GM21367 (cell line): ENCODE measurements at regions not wholly inside any gene's neighbourhood (a gene's known extent, or its start where the extent isn't known, plus 50 kb on each side); places are given as distances from the start of the nearest gene placed in this dataset.
A peak's percentile ranks its signal among the peaks of the same experiment; 100 is the strongest.

Experiments used
- ATAC-seq: cut with Tn5 transposase; IDR thresholded peaks from one replicate; pipeline ENCODE4 v1.9.1; 2021; ENCODE audit not compliant: unreplicated experiment

DNA sequence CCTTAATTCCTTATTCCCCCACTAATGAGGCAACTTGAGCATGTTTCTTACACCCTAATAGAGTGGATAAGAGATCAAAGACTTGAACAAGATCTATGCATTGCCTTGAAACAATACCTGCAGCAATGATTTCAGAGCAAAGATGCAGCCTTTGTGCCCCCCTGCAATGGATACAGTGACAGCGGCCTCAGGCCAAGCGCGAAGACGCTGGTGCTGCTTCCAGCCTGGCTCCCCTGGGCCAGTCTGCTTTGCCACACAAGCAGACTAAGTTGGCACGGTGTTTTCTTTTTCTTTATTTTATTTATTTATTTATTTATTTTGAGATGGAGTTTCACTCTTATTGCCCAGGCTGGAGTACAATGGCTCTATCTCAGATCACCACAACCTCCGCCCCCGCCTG lies 179.8 kb upstream of the S1PR3 start:
- ATAC-seq = no peak

DNA sequence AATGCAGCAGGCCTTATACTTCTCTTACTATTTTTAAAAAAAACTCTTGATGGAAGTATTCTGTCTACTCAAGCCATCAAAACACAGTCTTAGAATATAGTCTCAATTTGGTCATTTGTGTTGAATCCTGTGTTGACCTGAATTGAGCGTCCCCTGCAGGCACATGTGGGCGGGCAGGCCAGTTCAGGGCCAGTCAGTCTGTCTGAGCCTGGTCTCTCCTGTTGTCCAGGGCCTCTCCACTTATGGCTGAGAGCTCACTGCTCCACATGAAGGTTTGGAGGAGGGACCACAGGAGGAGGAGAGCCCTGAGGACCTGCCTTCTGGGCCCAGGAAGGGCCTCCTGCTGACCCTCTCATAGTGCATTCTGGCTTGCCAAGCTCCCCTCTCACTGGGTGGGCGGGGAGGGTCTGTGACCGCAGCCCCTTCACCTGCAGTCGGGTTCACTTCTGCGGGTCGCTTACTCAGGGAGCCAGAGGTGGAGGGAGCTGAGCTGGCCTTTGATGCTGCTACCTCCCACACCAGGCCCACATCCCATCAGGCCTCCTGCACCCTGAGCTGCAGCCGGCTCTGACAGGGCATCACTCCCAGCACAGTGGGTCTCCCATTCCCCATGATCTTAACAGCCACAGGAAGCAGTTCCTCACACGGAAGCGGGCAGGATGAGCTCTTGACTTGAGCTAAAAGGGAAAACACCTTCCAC lies 178.2 kb upstream of the S1PR3 start:
- no peak for ATAC-seq

DNA sequence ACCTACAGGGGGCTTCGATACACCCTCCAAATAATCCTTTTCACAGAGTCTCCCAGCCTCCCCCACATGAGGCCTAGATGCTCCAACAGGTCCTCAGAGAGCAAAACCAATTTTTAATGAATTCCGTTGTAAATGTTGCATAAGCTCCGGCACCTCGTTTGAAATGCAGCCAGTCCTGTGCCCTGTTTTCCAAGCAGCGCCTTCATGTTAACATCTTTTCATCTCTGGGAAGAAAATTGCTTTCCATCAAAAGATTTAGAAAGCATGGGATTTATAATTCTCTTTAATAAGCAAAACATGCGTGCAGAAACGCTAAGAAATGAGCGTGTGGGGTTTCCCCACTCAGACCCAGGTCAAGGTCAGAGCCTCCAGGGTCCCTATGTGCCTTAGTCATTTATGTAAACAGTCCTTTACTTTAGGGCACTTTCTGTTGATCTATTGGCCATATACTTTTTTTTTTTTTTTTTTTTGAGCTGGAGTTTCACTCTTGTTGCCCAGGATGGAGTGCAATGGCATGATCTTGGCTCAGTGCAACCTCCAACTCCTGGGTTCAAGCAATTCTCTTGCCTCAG lies 177.5 kb upstream of the S1PR3 start:
- ATAC-seq = no peak

DNA sequence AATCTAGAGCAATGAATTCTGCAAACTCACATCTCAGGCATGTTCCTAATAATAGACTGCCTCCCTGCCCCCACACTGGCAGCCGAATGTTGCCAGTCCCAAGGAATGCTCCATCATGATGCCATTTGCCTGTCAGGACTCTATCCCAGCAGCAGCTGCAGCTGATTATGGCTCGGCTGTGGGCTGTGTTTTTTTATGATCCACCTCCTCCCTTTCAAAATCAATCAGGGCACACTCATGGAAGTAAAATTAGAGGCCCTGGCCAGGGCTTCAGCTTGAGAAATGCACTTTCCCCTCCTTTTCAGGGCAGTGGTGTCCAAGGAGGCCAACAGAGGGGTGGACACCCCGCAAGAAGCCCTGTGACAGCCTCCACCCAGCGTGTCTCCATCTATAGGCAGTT lies 176.7 kb upstream of the S1PR3 start:
- ATAC-seq = no peak

DNA sequence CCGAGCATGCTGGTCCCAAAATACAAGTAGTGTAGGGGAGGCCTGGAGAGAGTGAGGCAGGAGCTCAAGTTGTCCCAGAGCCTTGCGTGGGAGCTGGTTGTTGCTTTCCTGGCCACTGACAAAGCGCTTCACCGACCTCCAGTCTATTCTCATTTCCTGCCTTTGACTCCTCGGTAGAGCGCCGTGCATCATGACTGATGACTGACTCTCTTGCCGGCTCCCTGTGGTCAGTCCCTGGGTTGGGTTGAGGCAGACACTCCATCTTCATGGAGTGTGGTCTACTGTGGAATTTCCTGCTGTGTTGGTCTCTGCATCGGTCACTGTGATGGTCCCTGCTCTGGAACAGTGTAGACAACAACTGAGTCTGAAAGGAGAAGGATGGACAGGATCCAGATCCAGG lies 175.1 kb upstream of the S1PR3 start:
- ATAC-seq = no peak

DNA sequence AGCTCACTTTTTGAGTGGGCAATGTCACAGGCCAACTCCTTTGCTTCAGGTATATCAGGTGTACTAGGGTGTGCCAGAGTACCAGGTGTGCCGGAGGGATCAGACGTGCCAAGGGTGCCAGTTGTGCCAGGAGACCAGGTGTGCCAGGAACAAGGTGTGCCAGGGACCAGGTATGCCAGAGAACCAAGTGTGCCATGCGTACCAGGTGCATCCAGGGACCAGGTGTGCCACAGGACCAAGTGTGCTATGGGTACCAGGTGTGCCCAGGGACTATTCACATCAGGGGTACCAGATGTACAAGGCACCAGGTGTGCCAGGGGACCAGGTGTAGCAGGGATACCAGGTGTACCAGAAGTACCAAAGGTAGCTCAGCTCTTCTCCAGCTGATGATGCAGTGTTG lies 174.7 kb upstream of the S1PR3 start:
- no peak for ATAC-seq

DNA sequence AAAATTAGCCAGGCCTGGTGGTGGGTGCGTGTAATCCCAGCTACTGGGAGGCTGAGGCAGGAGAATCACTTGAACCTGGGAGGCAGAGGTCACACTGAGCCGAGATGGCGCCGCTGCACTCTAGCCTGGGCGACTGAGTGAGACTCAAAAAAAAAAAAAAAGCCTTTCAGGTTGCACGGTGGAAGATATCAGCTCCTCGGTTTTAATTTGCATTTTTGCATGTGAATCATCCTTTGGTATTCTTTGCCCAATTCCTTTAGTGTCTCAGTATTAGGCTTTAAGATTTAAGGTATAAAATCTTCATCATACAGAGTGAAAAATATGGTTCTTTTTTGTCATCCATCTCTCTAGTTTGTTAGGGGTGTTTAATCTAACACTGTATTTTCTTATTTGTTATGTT lies 173.6 kb upstream of the S1PR3 start:
- no peak for ATAC-seq

DNA sequence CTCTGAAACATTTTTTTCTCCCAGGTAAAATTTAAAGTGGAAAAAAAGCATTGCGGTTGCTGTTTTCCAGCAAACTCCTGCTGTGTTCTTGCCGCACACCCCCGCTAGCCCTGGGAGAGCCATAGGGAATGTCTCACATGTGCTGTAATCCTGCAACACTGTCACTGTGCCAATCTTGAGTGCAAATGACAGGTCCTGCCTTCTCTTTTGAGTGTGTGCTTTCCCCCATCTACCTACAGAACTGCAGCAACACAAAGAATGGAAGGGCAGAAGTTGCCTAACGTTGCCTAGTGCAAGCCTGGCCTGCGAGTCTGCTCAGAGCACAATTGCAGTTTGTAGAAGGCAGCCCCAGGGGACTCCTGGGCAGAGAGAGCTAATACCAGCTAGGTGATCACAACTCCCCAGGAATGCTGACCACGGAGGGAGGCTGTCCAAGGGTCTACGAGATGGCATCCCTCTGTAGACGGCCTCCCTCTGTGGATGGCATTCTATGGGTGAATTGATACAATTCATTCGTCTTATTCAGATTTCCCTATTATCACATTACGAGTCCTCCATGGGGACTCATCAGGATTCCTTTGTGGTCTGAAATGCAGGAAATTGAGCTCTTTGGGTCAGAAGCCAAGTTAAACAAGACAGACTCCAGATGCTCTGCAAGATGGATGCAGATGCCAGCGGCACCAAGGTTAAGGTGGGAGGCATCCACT lies 172.6 kb upstream of the S1PR3 start:
- ATAC-seq = no peak

DNA sequence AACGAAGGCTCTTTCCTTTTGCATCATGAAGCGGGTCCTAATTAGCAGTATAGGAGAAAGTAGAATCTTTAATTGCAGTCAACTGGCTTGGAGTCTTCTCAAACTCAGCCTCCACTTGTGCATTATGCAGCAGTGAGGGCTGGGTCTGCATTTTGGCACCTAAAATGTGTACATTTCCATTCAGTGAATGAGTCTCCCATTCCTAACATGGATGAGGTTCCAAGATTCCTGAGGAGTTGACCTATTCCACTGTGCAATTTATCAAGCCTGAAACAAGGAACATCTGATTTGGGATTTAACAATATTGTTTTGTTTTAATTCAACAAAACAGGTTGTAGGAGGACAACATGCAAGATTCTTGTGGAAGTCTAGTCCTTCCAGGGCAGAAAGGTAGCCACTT lies 171.8 kb upstream of the S1PR3 start:
- ATAC-seq = no peak

DNA sequence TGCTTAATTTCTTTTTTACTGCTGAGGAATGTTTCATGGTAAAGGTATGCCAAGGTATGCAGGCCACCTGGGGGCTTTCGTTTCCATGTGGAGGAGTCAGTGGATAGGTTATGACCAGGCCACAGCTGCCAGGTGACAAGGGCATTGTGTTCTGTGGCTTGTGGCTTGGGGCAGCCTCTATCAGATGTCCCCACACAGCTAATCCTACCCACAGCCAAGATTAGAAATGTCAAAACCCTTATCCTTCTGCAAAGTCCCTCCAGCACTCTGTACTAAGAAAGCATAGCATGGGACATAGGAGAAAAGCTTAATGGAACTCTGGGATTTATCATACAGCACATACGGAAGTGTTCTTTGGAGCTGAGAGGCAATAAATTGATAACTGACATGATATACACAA lies 171.2 kb upstream of the S1PR3 start:
- no peak for ATAC-seq

DNA sequence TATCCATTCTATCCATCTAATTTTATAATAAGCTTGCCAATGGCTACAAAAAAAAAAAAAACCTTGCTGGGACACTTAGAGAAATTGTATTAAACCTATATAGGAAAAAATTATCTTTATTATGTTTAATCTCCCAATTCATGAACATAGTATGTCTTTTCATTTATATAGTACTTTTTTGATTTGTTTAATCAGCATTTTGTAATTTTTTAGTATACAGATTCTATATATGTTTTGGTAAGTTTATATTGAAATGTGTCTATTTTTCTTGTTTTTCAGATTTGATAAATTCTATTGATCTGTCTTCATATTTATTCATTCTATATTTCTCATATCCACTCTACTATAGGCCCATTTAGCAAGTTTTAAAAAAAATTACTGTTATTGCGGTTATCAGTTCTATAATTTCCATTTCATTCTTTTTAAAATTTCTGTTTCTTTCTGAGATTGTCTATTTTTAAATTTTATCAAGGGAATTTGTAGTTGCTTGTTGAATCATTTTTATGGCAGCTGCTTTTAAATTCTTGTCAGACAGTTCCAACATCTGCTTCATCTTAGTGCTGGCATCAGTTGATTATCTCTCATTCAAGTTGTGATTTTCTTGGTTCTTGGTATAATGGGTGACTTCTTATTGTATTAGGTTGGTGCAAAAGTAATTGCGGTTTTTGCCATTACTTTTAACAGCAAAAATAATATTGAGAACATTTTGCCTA lies 170.1 kb upstream of the S1PR3 start:
- no peak for ATAC-seq

DNA sequence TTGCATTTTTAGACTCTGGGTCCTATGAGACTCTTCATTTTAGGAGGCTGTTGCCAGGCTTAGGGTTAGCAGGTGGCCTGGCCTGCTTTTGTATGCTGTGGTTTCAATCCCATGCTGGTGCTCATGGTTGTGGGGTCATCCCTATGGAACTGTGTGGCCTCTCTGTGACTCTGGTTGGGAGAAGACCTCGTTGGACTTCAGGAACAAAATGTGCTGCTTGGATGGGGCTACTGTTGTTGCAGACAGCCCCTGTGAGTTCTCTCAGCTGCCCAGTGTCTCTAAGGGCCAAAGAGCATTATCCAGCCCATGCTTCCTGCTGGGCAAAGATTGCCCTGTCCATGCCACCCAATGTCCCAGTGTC lies 169.5 kb upstream of the S1PR3 start:
- ATAC-seq = no peak

DNA sequence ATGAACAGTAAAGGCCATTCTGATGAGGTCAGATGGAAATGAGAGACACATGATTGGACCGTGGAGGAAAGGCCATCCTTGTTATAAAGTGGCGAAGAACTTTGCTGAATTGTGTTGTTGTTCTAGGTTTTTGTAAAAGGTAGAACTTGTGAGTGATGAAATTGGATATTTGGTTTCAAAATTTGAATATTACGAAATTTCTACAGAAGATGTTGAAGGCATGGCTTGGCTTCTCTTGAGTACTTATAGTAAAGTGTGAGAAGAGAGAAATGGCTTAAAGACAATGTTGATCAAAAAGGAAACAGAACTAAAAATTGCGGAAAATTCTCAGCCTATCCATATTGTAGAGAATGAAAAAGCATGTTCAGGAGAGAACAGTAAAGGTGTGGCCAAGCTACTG lies 166.6 kb upstream of the S1PR3 start:
- ATAC-seq = no peak

DNA sequence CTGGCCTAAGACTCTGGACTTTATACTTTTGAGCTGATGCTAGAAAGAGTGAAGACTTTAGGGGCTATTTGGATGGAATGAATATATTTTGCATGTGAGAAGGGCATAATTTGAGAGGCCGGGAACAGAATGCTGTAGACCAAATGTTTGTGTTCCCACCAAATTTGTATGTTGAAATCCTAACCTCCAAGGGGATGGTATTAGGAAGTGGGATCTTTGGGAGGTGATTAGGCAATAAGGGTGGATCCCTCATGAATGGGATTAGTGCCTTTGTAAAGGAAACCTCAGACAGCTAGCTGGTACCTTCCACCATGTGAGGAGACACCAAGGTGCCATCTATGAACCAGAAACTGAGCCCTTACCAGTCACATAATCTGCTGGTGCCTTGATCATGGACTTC lies 165.1 kb upstream of the S1PR3 start:
- no peak for ATAC-seq

DNA sequence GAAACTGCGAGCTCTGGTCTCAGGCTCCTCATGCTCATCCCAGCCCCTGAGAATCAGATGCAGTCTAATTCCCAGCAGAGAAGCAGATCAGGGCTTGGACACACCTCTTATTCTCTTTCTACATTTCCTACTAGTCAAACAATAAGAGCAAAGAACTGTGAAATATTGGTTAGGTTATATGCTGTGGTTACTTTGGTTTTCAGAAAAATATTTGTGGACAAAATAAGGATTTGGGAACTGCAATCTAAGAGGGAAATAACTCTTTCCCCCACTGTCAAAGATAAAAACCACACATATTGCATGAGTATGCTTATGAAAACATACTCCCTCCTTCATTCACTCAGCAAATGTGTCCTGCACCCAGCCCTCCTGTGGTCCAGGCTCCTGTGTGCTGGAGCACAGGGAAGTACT lies 164.5 kb upstream of the S1PR3 start:
- no peak for ATAC-seq

DNA sequence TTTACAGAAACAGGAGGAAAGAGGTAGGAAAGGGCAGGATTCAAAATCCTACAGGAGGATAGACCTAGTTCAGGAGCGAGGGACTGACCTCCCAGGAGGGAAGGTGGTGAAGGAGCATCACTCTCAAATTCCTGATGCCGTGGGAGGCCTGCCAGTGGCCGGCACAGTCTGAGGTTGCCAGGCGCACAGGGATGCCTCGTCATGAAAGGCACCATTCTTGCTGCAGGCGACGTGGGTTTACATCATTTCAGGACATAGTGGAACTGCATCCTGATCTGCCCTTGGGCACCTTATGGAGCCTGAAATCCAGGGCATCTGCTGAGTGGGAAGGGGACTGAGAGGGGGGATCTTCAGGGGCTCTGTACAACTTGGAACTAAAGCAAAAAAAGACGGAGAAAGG lies 163.2 kb upstream of the S1PR3 start:
- ATAC-seq = no peak

DNA sequence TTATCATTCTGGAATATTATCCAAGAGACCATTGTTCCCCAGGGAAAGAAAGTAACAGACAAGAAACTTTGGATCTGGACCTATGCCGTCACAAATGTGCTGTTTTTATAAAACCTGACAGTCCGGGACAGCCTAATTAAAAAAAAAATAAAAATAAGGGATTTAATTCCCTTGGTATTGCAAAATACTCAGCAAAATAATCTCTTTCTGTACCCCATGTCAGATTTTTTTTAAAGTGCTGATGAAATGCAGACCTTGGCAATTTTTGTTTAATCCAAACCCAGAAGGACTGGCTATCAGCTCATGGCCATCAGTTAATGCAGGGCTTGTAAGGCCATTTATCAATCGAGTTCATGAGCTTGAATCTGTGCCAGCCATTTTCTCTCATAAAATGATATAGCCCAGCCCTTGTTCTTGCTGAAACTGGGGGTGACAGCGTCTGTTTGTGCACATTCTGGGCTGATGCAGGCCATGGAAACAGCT lies 162.7 kb upstream of the S1PR3 start:
- no peak for ATAC-seq

DNA sequence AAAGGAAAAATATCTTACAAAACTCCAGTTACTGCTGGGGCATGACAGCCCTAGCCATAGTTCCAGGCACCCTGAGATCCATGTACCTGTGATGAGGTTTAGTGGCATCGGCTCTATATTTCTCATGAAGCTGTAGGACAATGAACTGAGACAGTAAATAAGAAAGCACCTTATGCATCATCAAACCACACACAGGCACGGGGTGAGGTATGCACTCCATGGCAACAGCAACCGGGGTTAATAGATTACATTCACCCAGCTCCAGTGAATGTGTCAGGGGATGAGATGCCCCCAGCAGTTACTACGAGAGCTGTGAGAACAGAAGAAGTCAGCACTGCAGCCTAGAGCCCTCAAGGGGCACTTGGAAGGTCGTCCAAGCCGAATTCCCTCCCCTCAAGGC lies 162.0 kb upstream of the S1PR3 start:
- ATAC-seq = no peak

DNA sequence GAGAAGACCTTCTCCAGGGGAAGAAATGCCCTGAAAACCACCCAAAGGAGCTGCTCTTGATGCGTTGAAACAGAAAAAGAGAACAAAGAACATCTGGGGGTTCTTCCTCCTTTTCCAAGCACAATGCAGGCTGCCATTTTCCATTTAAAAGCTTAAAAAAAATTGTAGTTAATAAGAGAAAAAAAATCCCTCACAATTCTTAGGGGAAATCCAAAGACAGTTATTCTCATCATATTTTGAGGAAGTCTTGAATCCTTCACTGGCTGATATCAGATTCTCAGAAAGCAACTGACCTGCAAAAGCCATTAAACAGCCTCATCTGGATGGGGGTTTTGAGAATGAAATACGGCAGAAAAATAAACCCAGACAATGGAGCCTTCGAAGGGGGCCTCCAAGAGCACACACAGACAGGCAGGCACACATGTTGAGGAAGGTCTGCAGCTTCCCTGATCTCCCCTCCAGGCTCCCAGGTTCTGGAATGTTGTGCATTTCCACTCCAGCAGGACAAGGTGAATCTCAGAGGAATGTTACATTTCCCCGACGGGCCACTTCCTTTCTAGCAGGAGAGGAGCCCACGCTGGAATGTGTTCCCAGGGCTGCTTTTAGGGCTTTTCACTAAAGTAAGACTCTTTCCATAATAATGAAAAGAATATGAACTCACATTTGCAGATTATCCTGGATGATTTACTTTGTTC lies 159.4 kb upstream of the S1PR3 start:
- no peak for ATAC-seq

DNA sequence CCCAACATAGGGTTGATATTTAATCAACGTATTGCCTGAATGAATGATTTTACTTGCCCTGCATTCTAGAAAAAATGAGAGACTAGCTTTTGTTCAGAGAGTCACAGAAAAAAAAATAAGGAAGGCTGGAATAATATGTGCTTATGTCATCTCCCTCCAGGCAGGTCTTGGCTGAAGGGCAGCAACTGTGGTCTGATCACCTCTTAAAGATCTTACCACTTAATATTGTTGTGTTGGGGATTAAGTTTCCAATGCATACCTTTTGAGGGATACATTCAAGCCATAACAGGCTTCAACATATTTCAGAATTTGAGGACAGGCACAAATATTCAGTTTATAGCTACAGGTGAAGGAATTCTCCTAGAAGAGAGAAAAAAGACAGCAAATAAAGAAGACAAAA lies 157.3 kb upstream of the S1PR3 start:
- no peak for ATAC-seq

DNA sequence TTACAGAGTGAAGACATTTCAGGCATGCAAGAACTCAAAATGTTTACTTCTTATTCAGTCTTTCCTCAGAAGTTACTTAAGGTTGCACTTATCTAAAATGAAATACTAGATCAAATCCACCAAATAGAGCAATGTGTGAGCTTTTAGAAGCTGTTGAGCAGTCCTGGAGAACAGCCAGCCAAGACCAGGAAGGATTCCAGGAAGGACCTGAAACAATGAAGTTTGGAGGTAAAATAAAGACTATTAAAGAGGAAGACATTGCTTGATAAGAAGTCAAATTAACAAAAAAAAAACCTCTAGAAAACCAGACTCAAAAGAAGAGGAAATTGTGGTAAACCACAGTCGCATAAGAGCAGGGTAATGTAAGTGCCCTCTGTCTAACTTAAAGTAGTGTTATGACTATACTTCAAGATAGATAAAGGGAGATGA lies 156.2 kb upstream of the S1PR3 start:
- peak; percentile 75 for ATAC-seq
